Left cardiac atrium (tissue), 4 donors: ENCODE measurements at regions not wholly inside any gene's neighbourhood (a gene's known extent, or its start where the extent isn't known, plus 50 kb on each side); places are given as distances from the start of the nearest gene placed in this dataset.
"Not testable (repeated sequence)": the region's sequence is repeated elsewhere in the genome, so short reads cannot be mapped to it uniquely, and the experiment has no call there.

Experiments
- ATAC-seq, 2 donors: fragments of 200-7000 bp; cut with Tn5 transposase; one replicate each; pipeline ENCODE4 v1.9.1; 2020; ENCODE audit warnings: mild to moderate bottlenecking in 2 of 2, moderate library complexity in 2 of 2
- DNase-seq: peaks from one replicate; pipeline ENCODE4 v3.0.0-alpha.2; 2020
- intact Hi-C, 2 donors: fragments of 100-400 bp; cut with DNase I; formaldehyde crosslinking; loops; one replicate each; pipeline versions ENCODE4 v1.14.1 to v1.15.1; 2022 to 2023
- donor health status: DM: no; HTN: yes; CAD: no.
- donor health status: DM: no; HTN: yes; CAD: no; lungs with severe emphysema.
- donor health status: DM: yes; HTN: yes; CAD: no.
- donor health status: Dilated cardiomyopathy.

DNA sequence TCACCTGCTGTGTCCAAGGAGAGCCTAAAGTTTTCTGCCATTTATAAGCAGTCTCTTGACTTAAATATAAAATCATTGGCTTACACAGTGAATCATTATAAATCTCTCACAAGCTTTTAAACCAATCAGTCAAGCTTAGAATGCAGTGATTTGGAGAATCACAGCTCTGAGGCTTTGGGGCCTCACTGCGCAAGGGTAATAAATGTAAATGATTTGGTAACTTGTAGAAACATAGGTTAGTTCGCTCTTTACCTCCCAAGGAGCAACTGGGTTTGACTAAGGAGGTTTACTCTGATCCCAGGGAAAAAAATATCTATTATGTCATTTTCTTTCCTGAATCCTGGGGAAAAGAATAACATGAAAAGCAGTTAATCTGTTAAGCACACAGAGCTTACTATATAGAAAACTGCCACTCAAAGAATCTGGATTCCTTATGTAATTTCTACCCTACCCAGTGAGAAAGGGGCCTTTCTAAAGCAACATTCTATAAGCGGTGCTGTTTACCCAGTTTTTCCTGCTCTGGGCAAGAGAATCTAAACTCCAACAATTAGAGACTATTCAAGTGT is 128.2 kb downstream of the MZT1 start:
- no peak for DNase-seq
- ATAC-seq: no peak
- intact Hi-C loops: no loop called here

DNA sequence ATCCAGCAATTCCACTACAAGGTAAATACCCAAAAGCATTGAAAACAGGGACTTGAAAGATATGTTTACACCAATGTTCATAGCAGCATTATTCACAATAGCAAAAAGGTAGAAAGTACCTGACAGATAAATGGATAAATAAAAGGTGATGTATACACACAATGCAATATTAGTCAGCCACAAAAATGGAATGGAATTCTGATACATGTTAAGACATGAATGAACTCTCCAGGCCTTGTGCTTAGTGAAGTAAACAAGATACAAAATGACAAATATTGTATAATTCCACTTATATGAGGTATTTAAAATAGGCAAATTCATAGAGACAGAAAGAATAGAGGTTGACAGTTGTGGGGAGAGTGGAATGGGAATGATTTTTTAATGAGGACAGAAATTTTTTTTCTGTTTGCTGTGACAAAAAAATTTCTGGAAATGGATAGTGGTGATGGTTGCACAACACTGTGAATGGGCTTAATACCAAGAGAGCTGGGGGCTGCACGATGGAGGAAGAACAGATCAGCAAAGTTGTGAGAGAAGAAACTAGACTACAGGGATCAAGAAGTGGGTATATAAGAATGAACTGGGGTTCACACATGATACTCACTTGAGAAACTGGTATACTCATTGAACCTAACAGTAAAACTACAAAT is 137.2 kb downstream of the MZT1 start:
- intact Hi-C loops: no loop called here
- no peak for ATAC-seq

DNA sequence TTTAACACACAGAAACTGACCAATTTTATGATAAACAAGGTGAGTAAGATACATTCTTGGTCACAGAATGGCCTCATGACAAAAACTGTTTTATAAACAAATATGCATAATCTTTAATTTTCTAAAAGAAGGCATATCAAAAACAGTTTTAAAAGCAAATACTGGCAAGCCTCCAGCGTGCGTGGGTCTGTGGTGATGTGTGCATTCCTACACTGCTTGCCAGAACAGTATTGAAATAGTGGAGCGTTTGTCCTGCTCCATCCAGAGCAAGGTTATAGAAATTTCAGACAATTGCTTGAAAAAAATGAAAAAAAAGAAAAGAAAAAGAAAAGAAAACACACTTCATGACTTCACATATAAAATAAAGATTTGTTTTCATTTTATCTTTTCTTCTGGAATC is 140.9 kb downstream of the MZT1 start:
- ATAC-seq: no peak

More for the DNA sequence above, 137.2 kb downstream of the MZT1 start:
- DNase-seq: no peak

DNA sequence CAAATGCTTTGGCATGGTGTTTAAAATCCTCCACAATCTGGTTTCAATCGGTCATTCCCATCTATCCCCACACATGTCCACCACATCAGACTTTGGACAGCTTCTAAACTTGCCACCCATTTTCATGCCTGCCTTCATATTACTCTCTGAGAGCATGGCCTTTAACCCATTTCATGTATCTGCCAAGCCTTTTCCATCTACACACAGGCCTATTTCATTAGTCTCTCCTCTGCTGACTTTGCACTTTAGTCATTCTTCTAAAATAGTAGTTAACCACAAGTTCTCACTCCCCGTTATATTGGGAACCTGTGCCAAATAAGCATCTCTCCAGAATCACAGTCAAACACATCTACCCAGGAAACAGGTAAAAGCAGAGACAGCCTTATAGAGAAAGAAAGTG is 142.2 kb downstream of the MZT1 start:
- intact Hi-C loops: no loop called here
- ATAC-seq (no peak), DNase-seq (no peak)

More for the DNA sequence above, 140.9 kb downstream of the MZT1 start:
- intact Hi-C loops: no loop called here
- DNase-seq: no peak

DNA sequence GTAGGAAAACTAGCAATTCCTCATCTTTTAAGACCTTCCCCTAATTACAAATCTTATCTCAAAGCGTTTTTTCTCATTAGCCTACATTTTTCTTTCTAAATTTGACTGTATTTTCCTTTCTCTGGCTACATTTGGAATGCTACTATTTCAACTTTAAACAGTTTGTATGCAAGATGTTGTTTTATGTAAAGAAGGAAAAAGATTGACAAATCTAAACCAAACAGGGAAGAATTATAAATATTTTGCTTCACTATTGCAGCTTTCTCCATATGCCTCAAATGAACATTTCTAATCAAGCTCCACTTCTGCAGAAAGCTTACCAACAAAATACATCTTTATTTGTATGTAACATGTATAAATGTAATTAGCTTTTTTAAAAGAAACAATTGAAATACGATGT is 156.2 kb downstream of the MZT1 start:
- intact Hi-C loops: no loop called here
- DNase-seq: no peak

DNA sequence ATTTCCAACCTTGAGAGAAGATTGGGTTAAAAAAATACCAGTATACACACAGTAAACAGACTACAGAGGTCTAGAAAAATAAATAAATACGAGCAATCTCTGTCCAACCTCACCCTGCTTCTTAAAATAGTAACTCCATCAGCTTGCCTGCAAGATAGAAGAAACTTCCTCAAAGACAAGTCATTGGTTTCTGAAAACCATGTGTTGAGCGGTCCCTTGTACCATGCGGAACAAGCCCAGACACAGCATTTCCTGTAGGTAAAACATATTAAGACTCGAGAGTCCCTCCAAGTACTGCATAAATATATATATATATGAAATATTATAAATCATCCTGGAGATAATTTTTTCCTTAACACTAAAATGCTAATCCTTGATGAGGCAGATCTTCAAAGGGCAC is 157.4 kb downstream of the MZT1 start:
- intact Hi-C loops: no loop called here
- ATAC-seq (no peak), DNase-seq (no peak)

More for the DNA sequence above, 156.2 kb downstream of the MZT1 start:
- no peak for ATAC-seq

DNA sequence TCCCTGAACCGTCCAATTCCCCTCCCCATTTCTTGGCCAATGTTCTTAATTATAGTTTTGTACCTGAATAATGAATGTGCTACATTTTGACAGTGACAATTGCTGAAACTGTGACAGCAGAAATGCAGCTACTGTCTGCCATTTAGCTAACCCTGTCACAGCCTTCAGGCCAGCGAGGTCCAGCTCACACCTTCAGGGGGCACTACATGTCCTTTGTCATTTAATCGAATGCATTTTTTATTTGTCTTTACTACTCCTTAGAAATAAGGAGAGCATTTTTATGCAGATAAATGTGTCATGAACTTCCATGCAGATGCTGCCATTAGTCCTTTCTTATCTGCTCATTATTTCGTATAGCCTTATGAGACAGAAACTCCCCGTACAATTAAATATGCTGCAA is 159.9 kb downstream of the MZT1 start:
- DNase-seq (no peak), ATAC-seq (no peak)
- intact Hi-C loops: no loop called here

DNA sequence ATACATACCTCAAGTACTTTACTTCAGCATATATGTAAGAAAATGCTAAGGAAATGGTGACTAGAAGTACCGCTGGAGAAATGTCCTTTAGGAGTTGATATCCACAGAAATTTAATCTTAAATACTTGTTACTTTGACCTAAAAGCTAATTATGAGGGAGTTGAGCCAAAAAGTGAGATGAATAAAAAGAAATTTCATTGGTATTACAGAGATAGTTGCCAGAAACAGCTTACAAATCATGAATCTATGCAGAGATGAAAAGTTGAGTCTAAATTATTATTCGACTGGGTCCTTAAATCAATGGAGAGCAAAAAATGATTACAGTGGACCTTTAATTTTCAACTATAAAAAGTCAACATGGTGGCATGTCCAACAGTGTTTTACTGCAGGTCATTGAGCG is 160.9 kb downstream of the MZT1 start:
- intact Hi-C loops: no loop called here
- ATAC-seq (no peak), DNase-seq (no peak)

DNA sequence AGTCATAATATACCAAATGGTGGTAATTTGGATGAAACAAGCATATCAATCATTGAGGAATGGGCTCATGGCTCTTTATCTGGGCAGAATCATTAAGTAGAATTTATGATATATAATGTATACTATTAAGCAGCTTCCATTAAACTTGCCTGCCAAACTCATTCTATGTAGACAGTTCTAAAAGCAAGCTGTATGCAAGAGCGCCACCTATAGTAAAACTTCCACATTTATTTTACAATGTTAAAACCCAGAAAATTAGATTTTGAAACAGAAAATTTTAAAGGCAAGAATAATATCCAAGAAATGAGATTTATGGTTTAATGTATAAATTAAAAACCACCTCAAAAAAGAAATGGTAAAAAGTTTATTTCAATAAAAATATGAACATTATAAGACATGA is 161.5 kb downstream of the MZT1 start:
- no peak for DNase-seq
- ATAC-seq: no peak
- intact Hi-C loops: no loop called here

DNA sequence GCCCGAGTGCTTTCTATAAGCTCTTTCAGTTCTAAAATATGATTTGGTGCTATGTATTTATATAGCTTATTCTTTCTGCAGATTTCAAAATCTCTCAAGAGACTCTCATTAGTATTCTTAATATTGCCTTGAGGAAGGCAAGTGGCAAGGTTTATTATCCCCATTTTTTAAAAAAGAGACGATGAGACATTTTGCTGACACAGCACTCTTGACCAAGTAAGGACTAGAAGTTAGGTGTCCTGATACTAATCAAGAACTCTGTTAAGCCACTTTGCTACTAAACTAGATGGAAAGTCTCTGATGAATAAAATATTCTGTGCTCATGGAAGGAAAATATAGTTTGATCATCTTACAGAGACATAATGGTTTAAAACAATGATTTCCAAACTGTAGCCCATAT is 164.7 kb downstream of the MZT1 start:
- ATAC-seq (no peak), DNase-seq (no peak)
- intact Hi-C loops: no loop called here

DNA sequence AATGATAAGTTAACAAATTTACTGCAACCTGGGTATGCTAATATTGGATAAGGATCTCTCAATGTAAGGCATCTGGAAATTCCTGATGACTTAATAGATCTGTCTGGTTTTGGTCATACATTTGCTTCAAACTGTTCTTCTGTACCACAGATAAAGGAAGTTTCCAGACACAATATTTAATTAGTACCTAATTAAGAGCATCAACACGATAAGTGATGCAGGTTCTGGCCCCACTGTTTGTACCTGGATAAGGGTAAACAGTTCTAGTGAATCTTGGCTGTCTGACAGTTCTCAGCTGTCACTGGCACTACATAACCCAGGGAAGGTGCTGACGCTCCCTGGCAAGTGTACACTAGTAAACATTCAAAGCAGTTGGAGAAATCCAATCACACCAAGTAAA is 165.6 kb downstream of the MZT1 start:
- no peak for DNase-seq
- intact Hi-C loops: no loop called here
- ATAC-seq: no peak

DNA sequence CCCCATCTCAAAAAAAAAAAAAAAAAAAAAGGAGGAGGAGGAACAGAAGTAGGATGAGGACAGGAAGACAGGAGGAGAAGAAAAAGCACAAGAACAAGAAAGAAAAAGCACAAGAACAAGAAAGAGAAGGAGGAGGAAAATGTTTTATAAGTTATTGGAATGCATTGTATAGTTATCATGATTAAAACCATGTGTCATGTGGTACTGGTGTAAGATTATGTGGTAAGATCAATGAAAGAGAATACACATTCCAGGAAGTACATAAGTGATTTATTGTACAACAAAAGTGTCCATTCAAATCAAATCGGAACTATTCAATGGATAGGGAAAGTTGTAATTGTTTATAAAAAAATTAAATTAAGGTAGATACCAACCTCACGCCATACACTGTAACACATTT is 167.7 kb downstream of the MZT1 start:
- ATAC-seq (no peak), DNase-seq (no peak)
- intact Hi-C loops: no loop called here

DNA sequence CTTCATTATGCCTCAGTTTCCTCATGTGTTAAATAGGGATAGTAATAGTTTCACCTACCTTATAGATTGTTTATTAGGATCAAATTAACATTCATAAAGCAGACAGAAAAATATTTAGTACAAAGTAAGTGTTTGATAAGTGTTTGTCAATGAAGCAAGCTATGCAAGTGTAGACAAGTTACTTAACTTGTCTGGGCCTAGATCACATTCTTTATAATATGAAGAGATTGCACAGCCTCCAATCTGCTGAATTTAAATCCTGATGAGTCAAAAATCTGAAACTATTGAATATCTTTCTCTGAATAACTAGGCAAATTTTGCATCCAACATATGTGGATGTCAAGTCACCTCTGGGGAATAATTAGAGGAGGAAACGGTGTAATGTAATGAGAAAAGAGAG is 170.5 kb downstream of the MZT1 start:
- no peak for DNase-seq
- intact Hi-C loops: no loop called here
- no peak for ATAC-seq

DNA sequence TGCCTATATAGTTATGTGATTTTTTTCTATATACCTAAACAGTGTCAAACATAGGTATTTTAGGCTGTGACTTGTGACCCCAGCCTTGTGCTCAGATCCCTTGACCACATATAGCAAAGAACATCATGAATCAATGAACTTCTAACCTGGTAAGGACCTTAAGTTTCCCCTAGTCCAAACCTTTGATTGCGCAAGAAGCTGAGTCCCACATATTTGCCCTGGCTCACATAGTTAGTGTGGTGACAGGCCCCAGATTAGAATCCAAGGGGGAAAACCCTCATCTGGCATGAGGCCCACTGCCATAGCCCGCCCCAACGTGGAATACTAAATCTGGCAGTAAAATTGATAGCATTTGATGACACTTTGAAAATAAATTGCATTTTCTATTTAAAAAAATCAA is 171.8 kb downstream of the MZT1 start:
- no peak for DNase-seq
- intact Hi-C loops: no loop called here
- no peak for ATAC-seq

DNA sequence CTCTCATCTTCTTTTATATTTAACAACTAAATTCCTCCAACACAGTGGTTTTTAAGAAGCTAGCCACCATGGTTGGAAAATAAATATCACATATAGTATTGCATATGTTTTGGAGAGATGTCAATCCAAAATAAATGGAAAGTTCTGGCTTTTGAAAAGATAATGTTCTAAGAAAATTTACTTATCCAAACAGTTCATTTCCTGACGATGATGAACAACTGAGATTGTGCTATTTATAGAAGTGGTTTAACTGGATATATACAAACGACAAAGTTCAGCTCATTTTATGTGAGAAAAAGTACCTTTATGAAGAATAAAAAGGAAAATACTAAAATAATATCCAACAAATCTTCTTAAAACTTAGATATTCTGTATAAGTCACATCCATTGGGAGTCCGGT is 174.7 kb downstream of the MZT1 start:
- DNase-seq: no peak
- no peak for ATAC-seq
- intact Hi-C loops: no loop called here

DNA sequence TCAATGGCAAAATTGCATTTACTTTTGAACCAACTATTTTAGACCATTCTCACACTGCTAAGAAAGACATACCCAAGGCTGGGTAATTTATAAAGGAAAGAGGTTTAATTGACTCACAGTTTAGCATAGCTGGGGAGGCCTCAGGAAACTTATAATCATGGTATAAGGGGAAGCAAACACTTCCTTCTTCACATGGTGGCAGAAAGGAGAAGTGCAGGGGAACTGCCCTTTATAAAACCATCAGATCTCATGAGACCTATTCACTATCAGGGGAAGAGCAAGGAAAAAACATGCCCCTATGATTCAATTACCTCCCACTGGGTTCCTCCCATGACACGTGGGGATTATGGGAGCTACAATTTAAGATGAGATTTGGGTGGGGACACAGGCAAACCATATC is 181.5 kb downstream of the MZT1 start:
- intact Hi-C loops, ATAC-seq, DNase-seq: not testable (repeated sequence)

DNA sequence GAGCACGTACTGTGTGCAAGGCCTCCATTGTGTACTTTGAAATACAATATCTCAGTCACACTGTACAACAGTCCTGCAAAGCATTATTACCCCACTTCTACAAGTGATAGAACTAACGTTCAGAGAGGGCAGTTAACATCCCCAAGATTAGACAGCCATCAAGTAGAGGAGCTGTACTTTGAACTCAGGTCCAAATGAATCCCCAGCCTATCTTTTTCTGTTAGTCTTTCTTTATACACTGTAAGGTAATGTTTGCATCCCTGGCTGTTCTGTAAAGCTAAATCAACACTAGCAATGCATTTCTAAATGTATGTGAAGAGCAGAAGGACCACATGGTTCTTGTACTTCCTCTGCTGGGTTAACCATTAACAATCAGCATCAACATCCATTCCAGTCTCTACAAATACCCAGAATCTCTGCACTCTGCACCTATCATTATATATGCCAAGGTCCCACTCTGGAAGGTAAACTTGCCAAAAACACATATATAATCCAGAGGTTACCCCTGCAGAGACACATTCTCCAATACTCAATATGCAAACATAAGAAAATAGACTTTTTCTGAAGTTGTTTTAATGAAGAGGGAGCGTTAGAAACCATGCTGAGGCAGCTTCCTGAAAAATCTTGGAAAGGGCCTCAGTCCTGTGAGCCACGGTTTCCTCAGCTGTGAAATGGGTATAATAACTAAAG is 182.3 kb downstream of the MZT1 start:
- ATAC-seq (no peak), DNase-seq (no peak)
- intact Hi-C loops: no loop called here

DNA sequence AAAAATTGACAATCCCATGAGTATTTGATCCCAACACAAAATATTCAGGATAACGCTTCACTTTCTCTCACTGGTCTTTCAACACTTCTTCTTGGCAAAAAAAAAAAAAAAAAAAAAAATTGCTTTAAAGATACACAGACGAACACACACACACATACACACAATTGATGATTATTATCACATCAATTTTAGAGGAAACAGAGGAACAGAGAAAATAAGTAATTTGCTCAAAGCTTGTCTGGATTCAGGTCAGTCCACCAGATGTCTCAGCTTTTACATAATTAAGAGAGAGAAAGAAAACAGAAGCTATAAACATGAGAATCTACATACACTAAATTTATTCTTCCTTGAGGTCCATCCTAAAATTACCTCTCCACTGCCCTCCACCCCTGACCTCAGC is 183.4 kb downstream of the MZT1 start:
- ATAC-seq (no peak), DNase-seq (no peak)
- intact Hi-C loops: no loop called here

DNA sequence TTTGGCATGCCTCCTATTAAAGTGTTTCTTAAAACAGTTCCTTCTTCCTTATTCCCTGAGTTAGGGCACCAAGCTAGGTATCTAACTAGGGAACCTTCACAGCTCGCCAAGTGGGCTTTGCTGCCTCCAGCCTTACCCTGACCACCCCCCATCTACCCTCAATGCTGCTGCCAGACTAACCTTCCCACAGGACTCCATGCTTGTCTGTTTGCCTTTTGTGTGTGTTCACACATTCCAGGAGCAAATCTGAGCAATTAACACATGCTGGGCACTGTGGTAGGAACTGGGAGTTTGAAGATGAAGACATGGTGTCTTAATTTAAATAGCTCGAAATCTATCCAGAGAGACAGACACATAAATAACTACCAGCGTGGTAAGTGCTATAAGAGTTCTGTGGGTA is 185.2 kb downstream of the MZT1 start:
- DNase-seq: no peak
- intact Hi-C loops: no loop called here
- no peak for ATAC-seq

DNA sequence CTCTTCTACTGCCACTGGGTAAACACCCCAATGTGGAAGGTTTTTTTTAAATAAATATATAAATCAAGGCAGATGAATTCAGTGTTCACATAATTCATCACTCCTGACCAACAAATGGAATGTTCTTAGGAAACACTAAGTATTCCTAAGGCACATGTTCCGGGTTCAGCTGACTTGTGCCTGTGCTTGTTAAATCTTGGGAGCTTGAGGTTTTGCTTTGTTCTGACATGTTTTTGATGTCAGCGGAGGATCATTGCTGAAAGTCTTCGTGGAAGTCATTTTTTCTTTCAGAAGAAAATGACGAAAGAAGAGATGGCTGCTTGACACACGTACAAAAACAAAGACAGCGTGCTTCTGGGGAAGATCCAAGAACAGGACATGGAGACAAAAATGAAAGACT is 185.8 kb downstream of the MZT1 start:
- ATAC-seq (no peak), DNase-seq (no peak)
- intact Hi-C loops: no loop called here

DNA sequence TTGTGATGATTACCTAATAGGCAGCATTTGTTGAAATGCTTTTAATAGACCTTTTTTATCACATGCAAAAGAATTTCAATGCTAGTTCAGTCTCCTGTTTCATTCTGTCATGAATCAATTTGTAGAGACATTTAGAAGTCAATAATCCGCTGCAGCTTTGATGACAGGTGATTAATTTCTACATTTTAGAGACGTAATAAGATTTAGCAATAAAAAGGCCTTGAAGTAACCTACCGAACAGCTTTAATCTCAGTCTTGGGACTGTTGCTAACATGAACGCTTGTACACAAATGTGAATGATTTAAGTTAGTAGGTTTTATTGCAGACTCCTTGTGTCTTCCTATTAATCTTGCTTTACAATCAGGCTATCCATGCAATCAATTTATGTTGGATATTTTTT is 186.5 kb downstream of the MZT1 start:
- DNase-seq: no peak
- no peak for ATAC-seq
- intact Hi-C loops: no loop called here
